Muscle layer of duodenum (tissue), 2 donors: ENCODE measurements at regions not wholly inside any gene's neighbourhood (a gene's known extent, or its start where the extent isn't known, plus 50 kb on each side); places are given as distances from the start of the nearest gene placed in this dataset.

Source experiments
- H3K27ac ChIP-seq: one replicate; pipeline ENCODE4 v1.7.0; 2013; ENCODE audit warnings: mild to moderate bottlenecking, low read length
- H3K27me3 ChIP-seq: one replicate; pipeline ENCODE4 v1.7.0; 2013; ENCODE audit warnings: low read depth, mild to moderate bottlenecking, control low read depth, low read length
- H3K36me3 ChIP-seq, 2 donors: one replicate each; pipeline ENCODE4 v1.7.0; 2013; ENCODE audit warnings: low read length in 2 of 2, control low read depth in 1 of 2, mild to moderate bottlenecking in 1 of 2; ENCODE audit not compliant: insufficient read depth in 2 of 2, control insufficient read depth in 1 of 2
- H3K4me1 ChIP-seq, 2 donors: one replicate each; pipeline ENCODE4 v1.7.0; 2013; ENCODE audit warnings: low read length in 2 of 2, mild to moderate bottlenecking in 2 of 2, control low read depth in 1 of 2, moderate library complexity in 1 of 2; ENCODE audit not compliant: insufficient read depth in 2 of 2, control insufficient read depth in 1 of 2
- H3K4me3 ChIP-seq, 2 donors: one replicate each; pipeline ENCODE4 v1.7.0; 2013; ENCODE audit warnings: low read length in 2 of 2, low read depth in 1 of 2, mild to moderate bottlenecking in 1 of 2
- H3K9me3 ChIP-seq, 2 donors: one replicate each; pipeline ENCODE4 v1.7.0; 2013; ENCODE audit warnings: low read length in 2 of 2, control low read depth in 1 of 2, mild to moderate bottlenecking in 1 of 2; ENCODE audit not compliant: control insufficient read depth in 1 of 2
- donor health status: healthy.

- Histone ChIP-seq H3K4me3 (no peak overlapping the region), H3K4me1 (no peaks in the 10 kb centered on the region), H3K27me3 (peaks cover 17% of the 10 kb centered on the region), H3K36me3 (no peaks in the 10 kb centered on the region), H3K9me3 (peaks cover 0 to 7% of the 10 kb centered on the region in 2 donors), H3K27ac (no peak overlapping the region)
These were observed 99.4 kb upstream of the SDK2 start for GRCh38 chr17:73743518-73744201.

- H3K27ac ChIP-seq = no peak overlapping the region
- H3K27me3 ChIP-seq = peaks cover 10% of the 10 kb centered on the region
- no peak overlapping the region for H3K4me3 ChIP-seq
These were observed 100.2 kb upstream of the SDK2 start for GRCh38 chr17:73744411-73744810.

GRCh38 chr17:73746314-73747073 lies 102.2 kb upstream of the SDK2 start:
- H3K4me1 ChIP-seq = no peaks in the 10 kb centered on the region
- H3K36me3 ChIP-seq = no peaks in the 10 kb centered on the region
- H3K9me3 ChIP-seq = peaks cover 0 to 7% of the 10 kb centered on the region in 2 donors
- H3K4me3 ChIP-seq = no peak overlapping the region
- no peak overlapping the region for H3K27ac ChIP-seq
- peaks cover 7% of the 10 kb centered on the region for H3K27me3 ChIP-seq

More at GRCh38 chr17:73744411-73744810, 100.2 kb upstream of the SDK2 start:
- Histone ChIP-seq H3K36me3 (no peaks in the 10 kb centered on the region), H3K9me3 (peaks cover 0 to 7% of the 10 kb centered on the region in 2 donors), H3K4me1 (no peaks in the 10 kb centered on the region)

- H3K4me3 ChIP-seq = no peak overlapping the region
These were observed 103.2 kb upstream of the SDK2 start for GRCh38 chr17:73747221-73748002.

GRCh38 chr17:73748508-73748907 lies 104.3 kb upstream of the SDK2 start:
- H3K27me3 ChIP-seq = no peaks in the 10 kb centered on the region
- no peak overlapping the region for H3K4me3 ChIP-seq
- H3K27ac ChIP-seq = no peak overlapping the region
- H3K9me3 ChIP-seq = no peaks in the 10 kb centered on the region
- no peaks in the 10 kb centered on the region for H3K4me1 ChIP-seq
- no peaks in the 10 kb centered on the region for H3K36me3 ChIP-seq

More at GRCh38 chr17:73747221-73748002, 103.2 kb upstream of the SDK2 start:
- no peaks in the 10 kb centered on the region for H3K4me1 ChIP-seq
- H3K27me3 ChIP-seq = peaks cover 7% of the 10 kb centered on the region
- H3K9me3 ChIP-seq = peaks cover 0 to 5% of the 10 kb centered on the region in 2 donors
- no peak overlapping the region for H3K27ac ChIP-seq
- H3K36me3 ChIP-seq = no peaks in the 10 kb centered on the region

GRCh38 chr17:73749337-73749823 lies 105.1 kb upstream of the SDK2 start:
- H3K27ac ChIP-seq = no peak overlapping the region
- no peaks in the 10 kb centered on the region for H3K4me1 ChIP-seq
- no peaks in the 10 kb centered on the region for H3K27me3 ChIP-seq
- no peak overlapping the region for H3K4me3 ChIP-seq
- no peaks in the 10 kb centered on the region for H3K9me3 ChIP-seq
- no peaks in the 10 kb centered on the region for H3K36me3 ChIP-seq

- no peaks in the 10 kb centered on the region for H3K4me1 ChIP-seq
- no peaks in the 10 kb centered on the region for H3K27me3 ChIP-seq
- no peaks in the 10 kb centered on the region for H3K9me3 ChIP-seq
- H3K27ac ChIP-seq = no peak overlapping the region
- no peak overlapping the region for H3K4me3 ChIP-seq
- H3K36me3 ChIP-seq = no peaks in the 10 kb centered on the region
These were observed 105.8 kb upstream of the SDK2 start for GRCh38 chr17:73749928-73750605.

- no peak overlapping the region for H3K4me3 ChIP-seq
- H3K4me1 ChIP-seq = no peaks in the 10 kb centered on the region
- H3K27ac ChIP-seq = no peak overlapping the region
- H3K9me3 ChIP-seq = no peaks in the 10 kb centered on the region
- H3K36me3 ChIP-seq = no peaks in the 10 kb centered on the region
- no peaks in the 10 kb centered on the region for H3K27me3 ChIP-seq
These were observed 106.7 kb upstream of the SDK2 start for GRCh38 chr17:73750975-73751374.

GRCh38 chr17:73753751-73754496 lies 109.7 kb upstream of the SDK2 start:
- no peaks in the 10 kb centered on the region for H3K4me1 ChIP-seq
- H3K27me3 ChIP-seq = no peaks in the 10 kb centered on the region
- H3K27ac ChIP-seq = no peak overlapping the region
- no peaks in the 10 kb centered on the region for H3K36me3 ChIP-seq
- no peaks in the 10 kb centered on the region for H3K9me3 ChIP-seq
- H3K4me3 ChIP-seq = no peak overlapping the region

GRCh38 chr17:73754886-73755400 lies 110.7 kb upstream of the SDK2 start:
- H3K4me3 ChIP-seq = no peak overlapping the region
- no peaks in the 10 kb centered on the region for H3K36me3 ChIP-seq
- H3K27me3 ChIP-seq = no peaks in the 10 kb centered on the region
- H3K9me3 ChIP-seq = no peaks in the 10 kb centered on the region
- no peak overlapping the region for H3K27ac ChIP-seq
- peaks cover 0 to 2% of the 10 kb centered on the region in 2 donors for H3K4me1 ChIP-seq
